BLaER1 (cell line): ENCODE measurements at regions not wholly inside any gene's neighbourhood (a gene's known extent, or its start where the extent isn't known, plus 50 kb on each side); places are given as distances from the start of the nearest gene placed in this dataset.

ENCODE experiments used
- H3K27ac ChIP-seq: shearing (Covaris generic); formaldehyde crosslinking; 2 replicates; pipeline ENCODE4 v1.8.1; 2022
- H3K27me3 ChIP-seq: shearing (Covaris generic); formaldehyde crosslinking; 2 replicates; pipeline ENCODE4 v1.8.1; 2022
- H3K36me3 ChIP-seq: shearing (Covaris generic); formaldehyde crosslinking; 2 replicates; pipeline ENCODE4 v1.8.1; 2022
- H3K4me1 ChIP-seq: shearing (Covaris generic); formaldehyde crosslinking; 2 replicates; pipeline ENCODE4 v1.8.1; 2022
- H3K4me2 ChIP-seq: shearing (Covaris generic); formaldehyde crosslinking; 2 replicates; pipeline ENCODE4 v1.8.1; 2022
- H3K4me3 ChIP-seq: shearing (Covaris generic); formaldehyde crosslinking; 2 replicates; pipeline ENCODE4 v1.8.1; 2022
- H3K9ac ChIP-seq: shearing (Covaris generic); formaldehyde crosslinking; 2 replicates; pipeline ENCODE4 v1.8.1; 2022
- H3K9me3 ChIP-seq: shearing (Covaris generic); formaldehyde crosslinking; 2 replicates; pipeline ENCODE4 v1.8.1; 2022
- H4K20me1 ChIP-seq: shearing (Covaris generic); formaldehyde crosslinking; 2 replicates; pipeline ENCODE4 v1.8.1; 2022
- Cebpa-rat ChIP-seq: shearing (Covaris generic); IDR thresholded peaks from 2 replicates; pipeline ENCODE4 v1.8.1; 2022

- Histone ChIP-seq H4K20me1 (peaks cover 14% of the 10 kb centered on the region; the same call in 1 of the 2 replicates), H3K36me3 (0 out of 2 replicates have a peak, but pooled peaks cover 5% of the 10 kb centered on the region), H3K27me3 (no peaks in the 10 kb centered on the region), H3K27ac (no peak overlapping the region), H3K9ac (no peak overlapping the region), H3K4me1 (no peaks in the 10 kb centered on the region), H3K4me2 (no peak overlapping the region), H3K4me3 (no peak overlapping the region), H3K9me3 (no peaks in the 10 kb centered on the region)
- no peak for TF ChIP-seq Cebpa-rat
Observed at GRCh38 chr6:144647971-144648651, 363.0 kb downstream of the UTRN start.

DNA sequence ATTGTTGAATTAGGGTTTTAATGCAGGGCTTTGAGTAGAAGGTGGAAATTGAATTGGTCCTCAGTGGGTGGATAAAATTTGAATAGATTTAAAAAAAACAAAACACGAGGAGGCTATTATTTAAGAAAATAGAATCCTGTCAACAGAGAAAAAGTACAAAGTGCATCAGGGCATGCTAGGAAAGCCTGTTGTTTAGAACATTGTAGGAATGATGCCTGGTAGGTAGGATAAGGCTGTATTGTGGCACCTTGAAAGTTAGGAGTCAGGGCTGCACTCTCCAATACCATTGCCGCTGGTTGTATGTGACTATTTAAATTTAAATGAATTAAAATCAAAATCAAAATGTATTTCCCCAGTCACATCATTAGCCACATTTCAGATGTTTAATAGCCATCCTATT is 363.9 kb downstream of the UTRN start:
- H3K27me3 ChIP-seq: no peaks in the 10 kb centered on the region
- peaks cover 5% of the 10 kb centered on the region; the same call in 1 of the 2 replicates for H3K4me1 ChIP-seq
- H3K27ac ChIP-seq: no peak overlapping the region
- 0 out of 2 replicates have a peak, but pooled peaks cover 5% of the 10 kb centered on the region for H3K36me3 ChIP-seq
- TF ChIP-seq Cebpa-rat: no peak
- no peak overlapping the region for H3K4me2 ChIP-seq
- H3K9me3 ChIP-seq: no peaks in the 10 kb centered on the region
- no peak overlapping the region for H3K9ac ChIP-seq
- H4K20me1 ChIP-seq: peaks cover 19% of the 10 kb centered on the region; the same call in 1 of the 2 replicates
- no peak overlapping the region for H3K4me3 ChIP-seq

- no peak for TF ChIP-seq Cebpa-rat
- no peaks in the 10 kb centered on the region for H3K9me3 ChIP-seq
- H4K20me1 ChIP-seq: peaks cover 18% of the 10 kb centered on the region; the same call in 1 of the 2 replicates
- H3K27me3 ChIP-seq: no peaks in the 10 kb centered on the region
- H3K4me2 ChIP-seq: no peak overlapping the region
- no peak overlapping the region for H3K4me3 ChIP-seq
- no peak overlapping the region for H3K27ac ChIP-seq
- H3K36me3 ChIP-seq: 0 out of 2 replicates have a peak, but pooled peaks cover 5% of the 10 kb centered on the region
- no peak overlapping the region for H3K9ac ChIP-seq
- peaks cover 9% of the 10 kb centered on the region; the same call in 1 of the 2 replicates for H3K4me1 ChIP-seq
Observed at GRCh38 chr6:144651234-144651633, 366.1 kb downstream of the UTRN start.

- peaks cover 13% of the 10 kb centered on the region for H3K4me1 ChIP-seq
- no peak overlapping the region for H3K4me2 ChIP-seq
- H3K27ac ChIP-seq: no peak overlapping the region
- H4K20me1 ChIP-seq: peaks cover 16% of the 10 kb centered on the region; the same call in 1 of the 2 replicates
- no peak overlapping the region for H3K4me3 ChIP-seq
- no peaks in the 10 kb centered on the region for H3K27me3 ChIP-seq
- H3K36me3 ChIP-seq: 0 out of 2 replicates have a peak, but pooled peaks cover under 1% of the 10 kb centered on the region
- H3K9ac ChIP-seq: no peak overlapping the region
- no peaks in the 10 kb centered on the region for H3K9me3 ChIP-seq
- no peak for TF ChIP-seq Cebpa-rat
Observed at GRCh38 chr6:144652292-144652891, 367.3 kb downstream of the UTRN start.

GRCh38 chr6:144653885-144654505 is 368.9 kb downstream of the UTRN start:
- no peaks in the 10 kb centered on the region for H3K36me3 ChIP-seq
- H3K27ac ChIP-seq: no peak overlapping the region
- H3K4me2 ChIP-seq: no peak overlapping the region
- no peak overlapping the region for H3K4me3 ChIP-seq
- no peak for TF ChIP-seq Cebpa-rat
- H3K9me3 ChIP-seq: no peaks in the 10 kb centered on the region
- H3K9ac ChIP-seq: no peak overlapping the region
- H4K20me1 ChIP-seq: peaks cover 18% of the 10 kb centered on the region; the same call in 1 of the 2 replicates
- peaks cover 28% of the 10 kb centered on the region for H3K4me1 ChIP-seq
- H3K27me3 ChIP-seq: no peaks in the 10 kb centered on the region

DNA sequence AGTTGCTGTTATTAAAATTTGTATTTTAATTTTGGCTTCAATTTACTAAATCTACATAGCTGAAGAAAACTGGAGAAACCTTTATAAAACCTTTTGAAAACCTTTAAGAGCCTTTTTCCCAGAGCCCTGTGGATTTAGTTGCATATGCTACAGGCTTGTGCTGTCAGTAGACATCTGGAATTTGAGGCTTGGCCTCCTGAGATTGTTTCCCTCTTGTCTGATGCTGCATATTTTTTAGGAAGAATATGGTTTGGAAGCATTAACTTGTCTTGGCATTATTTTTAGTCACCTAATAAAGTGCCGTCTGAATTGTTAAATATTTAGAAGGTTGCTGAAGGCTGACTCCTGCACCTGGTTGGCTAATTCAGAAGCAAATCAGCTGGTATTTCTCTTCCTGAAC is 369.4 kb downstream of the UTRN start:
- TF ChIP-seq Cebpa-rat: no peak
- H3K4me3 ChIP-seq: no peak overlapping the region
- H3K36me3 ChIP-seq: no peaks in the 10 kb centered on the region
- peaks cover 23% of the 10 kb centered on the region; the same call in 1 of the 2 replicates for H4K20me1 ChIP-seq
- no peaks in the 10 kb centered on the region for H3K27me3 ChIP-seq
- peaks cover 32% of the 10 kb centered on the region for H3K4me1 ChIP-seq
- no peak overlapping the region for H3K4me2 ChIP-seq
- no peaks in the 10 kb centered on the region for H3K9me3 ChIP-seq
- no peak overlapping the region for H3K27ac ChIP-seq
- H3K9ac ChIP-seq: no peak overlapping the region

DNA sequence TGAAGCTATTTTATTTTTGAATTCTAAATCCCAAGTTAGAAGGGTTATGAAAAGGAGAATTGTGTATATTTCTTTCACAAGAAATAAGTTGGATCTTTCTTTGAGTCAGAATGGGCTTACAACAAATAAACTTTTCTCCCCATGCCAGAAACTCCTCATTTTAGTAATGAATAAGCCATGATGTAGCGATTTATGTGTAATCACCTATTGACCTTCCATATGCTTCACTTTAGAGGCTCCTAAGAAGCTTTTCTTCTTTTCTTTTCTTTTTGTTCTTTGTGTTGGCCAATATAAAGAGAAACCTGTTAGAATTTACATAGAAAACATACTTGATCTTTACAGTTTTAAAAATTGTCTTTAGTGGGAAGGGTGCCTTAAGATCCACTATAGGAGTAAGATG is 370.2 kb downstream of the UTRN start:
- no peak overlapping the region for H3K27ac ChIP-seq
- H3K36me3 ChIP-seq: peaks cover 4% of the 10 kb centered on the region; the same call in 1 of the 2 replicates
- no peak overlapping the region for H3K4me3 ChIP-seq
- H4K20me1 ChIP-seq: peaks cover 31% of the 10 kb centered on the region; the same call in 1 of the 2 replicates
- no peaks in the 10 kb centered on the region for H3K27me3 ChIP-seq
- H3K9me3 ChIP-seq: no peaks in the 10 kb centered on the region
- no peak overlapping the region for H3K4me2 ChIP-seq
- peaks cover 32% of the 10 kb centered on the region for H3K4me1 ChIP-seq
- H3K9ac ChIP-seq: no peak overlapping the region
- TF ChIP-seq Cebpa-rat: no peak

DNA sequence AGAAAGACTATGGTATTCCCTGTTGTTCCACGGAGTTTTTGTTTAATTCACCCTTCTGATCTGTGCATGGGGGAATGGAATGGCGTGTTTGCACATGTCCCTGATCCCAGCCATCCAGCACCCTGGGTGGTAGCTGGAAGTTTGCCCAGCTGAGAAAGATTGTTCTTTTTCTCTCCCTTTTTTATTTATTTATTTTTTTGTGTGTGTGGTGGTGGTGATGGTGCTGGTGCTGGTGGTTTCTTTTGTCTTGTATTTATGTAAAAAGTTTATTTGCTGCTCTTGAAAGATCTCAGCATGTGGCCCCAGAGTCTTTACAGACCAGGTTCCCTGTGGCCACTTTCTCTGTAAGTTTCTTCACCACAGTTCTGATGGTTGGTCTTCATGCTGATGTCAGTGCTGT is 372.6 kb downstream of the UTRN start:
- Histone ChIP-seq H3K36me3 (peaks cover 4% of the 10 kb centered on the region; the same call in 1 of the 2 replicates), H3K27me3 (no peaks in the 10 kb centered on the region), H3K27ac (no peak overlapping the region), H3K4me3 (no peak overlapping the region), H3K4me2 (peak overlapping the region; percentile 8; the same call in 1 of the 2 replicates), H3K4me1 (peaks cover 32% of the 10 kb centered on the region), H3K9ac (no peak overlapping the region), H4K20me1 (peaks cover 42% of the 10 kb centered on the region; the same call in 1 of the 2 replicates), H3K9me3 (no peaks in the 10 kb centered on the region)
- TF ChIP-seq Cebpa-rat: no peak

DNA sequence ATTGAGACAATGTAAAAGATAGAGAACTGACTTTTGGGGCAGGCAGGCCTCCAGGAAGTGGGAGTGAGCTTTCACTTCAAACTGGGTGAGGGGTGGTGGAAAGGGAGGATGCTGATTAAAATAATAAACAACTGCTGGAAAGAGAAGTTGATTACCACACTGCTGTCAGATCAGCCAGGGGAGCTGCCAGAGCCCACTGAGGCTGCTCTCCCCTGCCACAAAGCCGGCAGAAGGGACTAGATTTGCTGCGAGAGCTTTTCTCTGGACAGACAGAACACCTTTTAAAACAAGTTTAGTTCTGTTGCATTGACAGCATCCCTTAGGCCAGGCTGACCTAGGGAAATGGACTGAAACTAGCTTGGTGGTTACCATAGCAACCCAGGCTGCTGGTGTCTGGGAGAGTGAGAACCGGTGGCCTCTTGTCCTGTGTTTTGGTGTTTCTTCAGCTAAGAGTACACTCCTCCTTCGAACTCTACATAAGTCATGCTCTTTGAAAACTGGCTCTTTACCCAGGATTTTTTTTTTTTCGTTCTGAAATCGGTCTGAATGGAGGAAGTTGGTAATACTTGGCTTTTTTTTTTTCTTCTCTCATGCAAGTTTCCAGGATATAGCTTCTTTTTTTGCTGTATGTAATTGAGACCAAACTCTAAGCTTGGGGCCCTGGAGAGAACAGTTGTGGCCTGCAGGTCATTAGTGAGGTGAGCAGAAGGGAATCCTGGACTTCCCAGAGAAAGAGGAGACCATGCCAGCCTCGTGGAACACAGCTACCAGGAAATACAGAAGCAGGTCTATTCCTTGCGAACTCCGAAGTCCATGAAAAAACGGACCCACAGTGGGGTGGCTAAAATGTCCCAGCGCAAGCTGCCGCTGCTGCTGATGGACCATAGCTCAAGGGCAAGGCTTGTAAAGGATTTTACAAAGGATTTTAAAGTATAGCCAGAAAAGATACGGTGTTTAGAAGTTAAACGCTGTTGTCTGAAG is 374.4 kb downstream of the UTRN start:
- H3K9ac ChIP-seq: no peak overlapping the region
- no peak overlapping the region for H3K27ac ChIP-seq
- H3K4me1 ChIP-seq: peaks cover 23% of the 10 kb centered on the region

More for the DNA sequence above, 374.4 kb downstream of the UTRN start:
- no peaks in the 10 kb centered on the region for H3K27me3 ChIP-seq
- no peak overlapping the region for H3K4me3 ChIP-seq
- peaks cover 51% of the 10 kb centered on the region; the same call in 1 of the 2 replicates for H4K20me1 ChIP-seq
- peaks cover 4% of the 10 kb centered on the region; the same call in 1 of the 2 replicates for H3K36me3 ChIP-seq
- peak overlapping the region; percentile 7; the same call in 1 of the 2 replicates for H3K4me2 ChIP-seq
- TF ChIP-seq Cebpa-rat: no peak
- no peaks in the 10 kb centered on the region for H3K9me3 ChIP-seq
